Astrocyte of the spinal cord (primary cell): ENCODE measurements at regions not wholly inside any gene's neighbourhood (a gene's known extent, or its start where the extent isn't known, plus 50 kb on each side); places are given as distances from the start of the nearest gene placed in this dataset.

Source experiments
- DNase-seq: peaks from one replicate; pipeline ENCODE4 v3.0.0; 2011; ENCODE audit warnings: low read depth, low spot score
- H3K4me3 ChIP-seq: 2 replicates; pipeline ENCODE4 v1.5.1; 2011; ENCODE audit warnings: low read depth, mild to moderate bottlenecking, low read length, moderate library complexity
- CTCF ChIP-seq: IDR thresholded peaks from 2 replicates; pipeline ENCODE4 v1.5.1; 2012; ENCODE audit warnings: low read depth, mild to moderate bottlenecking, low read length, inconsistent platforms
- in situ Hi-C: cut with HindIII; loops from 2 replicates; pipeline ENCODE4 v1.10.0; 2017; ENCODE audit warnings: low sequenced_read_pairs

DNA sequence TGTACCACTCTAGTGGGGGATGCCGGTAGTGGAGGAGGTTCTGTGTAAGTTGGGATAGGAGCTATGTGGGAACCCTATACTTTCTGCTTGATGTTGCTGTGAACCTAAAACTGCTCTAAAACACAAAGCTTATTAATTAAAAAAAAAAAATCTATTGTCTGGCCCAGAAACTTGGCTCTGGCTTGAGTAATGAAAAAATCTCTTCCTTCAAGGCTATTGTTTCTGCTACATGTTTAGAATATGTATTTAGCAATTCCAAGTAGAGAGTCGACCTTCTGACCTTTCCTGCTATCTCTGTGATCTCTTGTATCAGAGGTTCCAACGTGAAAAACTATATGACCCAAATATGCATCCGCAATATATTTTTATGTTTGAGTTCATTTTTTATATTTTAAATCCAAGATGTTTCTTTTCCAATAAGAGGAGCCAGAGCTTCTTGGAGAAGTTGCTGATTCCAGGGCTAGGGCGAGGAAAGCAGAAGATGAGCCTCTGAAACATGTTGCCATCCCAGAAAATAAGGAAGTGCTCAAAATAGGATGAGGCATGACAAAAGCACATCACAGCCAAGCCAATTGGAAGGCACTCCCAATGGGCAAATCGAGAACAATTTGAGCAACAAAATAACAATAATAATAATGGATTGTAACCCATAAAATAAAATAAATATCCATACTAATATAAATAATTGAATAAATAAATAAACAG, 184.6 kb upstream of the TMEM260 start:
- TF ChIP-seq CTCF, result no peak
- DNase-seq, result no peak
- in situ Hi-C loops, result no loop called here
- H3K4me3 ChIP-seq, result no peak overlapping the region

DNA sequence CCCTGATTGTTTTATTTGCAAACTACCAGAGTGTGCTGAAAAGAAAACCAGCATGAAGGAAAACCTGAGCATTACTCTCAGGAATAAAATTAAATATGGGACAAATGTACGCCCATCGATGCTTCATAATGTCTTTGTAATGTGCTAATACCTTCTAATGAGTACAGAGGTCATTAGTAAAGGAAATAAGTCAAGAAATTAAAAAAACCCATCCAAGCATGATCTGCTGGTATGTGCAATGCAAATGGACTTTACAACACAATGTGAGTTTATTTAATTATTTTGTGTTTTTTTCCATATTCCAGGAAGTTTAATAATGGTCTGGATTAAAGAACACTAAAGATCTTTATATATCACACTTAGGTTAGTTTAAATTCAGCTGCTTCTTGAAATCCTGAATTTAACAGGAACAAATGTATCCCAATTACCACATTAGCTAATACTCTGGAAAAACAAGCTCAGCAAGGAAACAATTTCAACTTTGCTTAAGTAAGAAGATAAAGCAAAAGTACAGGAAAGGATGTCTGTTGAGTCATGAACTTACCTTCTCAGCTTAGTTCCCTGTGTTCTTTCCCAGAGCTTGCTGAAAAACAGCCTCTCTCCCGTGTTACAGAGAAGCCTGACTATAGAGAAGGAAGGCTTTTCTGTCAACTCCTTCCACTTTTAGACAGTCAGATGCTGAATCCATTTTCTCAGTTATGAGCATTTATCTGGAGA, 179.3 kb upstream of the TMEM260 start:
- no peak for DNase-seq
- in situ Hi-C loops, result no loop called here
- no peak for TF ChIP-seq CTCF

GRCh38 chr14:56412468-56413434, 166.8 kb upstream of the TMEM260 start:
- no peak for DNase-seq
- no peak overlapping the region for H3K4me3 ChIP-seq
- in situ Hi-C loops, result no loop called here
- TF ChIP-seq CTCF, result no peak

More for the DNA sequence above, 179.3 kb upstream of the TMEM260 start:
- no peak overlapping the region for H3K4me3 ChIP-seq

DNA sequence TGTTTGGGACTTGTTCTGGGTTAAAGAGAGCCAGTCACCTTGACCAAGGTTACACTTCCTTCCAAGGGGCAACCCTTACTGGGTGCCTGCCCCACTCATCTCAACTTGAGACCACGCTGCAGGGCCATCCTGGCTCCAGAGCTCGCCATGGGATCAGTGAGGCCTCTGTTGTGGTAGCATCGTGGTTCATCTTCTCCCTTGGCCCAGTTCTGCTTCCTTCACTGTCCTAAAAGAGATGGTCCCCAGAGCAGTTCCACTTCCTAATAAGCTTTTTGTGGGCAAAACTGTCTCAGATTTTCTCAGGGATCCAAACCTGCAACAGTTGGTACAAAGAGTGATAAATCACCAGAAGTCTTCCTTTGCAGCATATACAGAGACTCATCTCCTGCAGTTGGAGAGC, 165.9 kb upstream of the TMEM260 start:
- no peak for TF ChIP-seq CTCF
- H3K4me3 ChIP-seq, result no peak overlapping the region
- DNase-seq, result no peak
- in situ Hi-C loops, result no loop called here

DNA sequence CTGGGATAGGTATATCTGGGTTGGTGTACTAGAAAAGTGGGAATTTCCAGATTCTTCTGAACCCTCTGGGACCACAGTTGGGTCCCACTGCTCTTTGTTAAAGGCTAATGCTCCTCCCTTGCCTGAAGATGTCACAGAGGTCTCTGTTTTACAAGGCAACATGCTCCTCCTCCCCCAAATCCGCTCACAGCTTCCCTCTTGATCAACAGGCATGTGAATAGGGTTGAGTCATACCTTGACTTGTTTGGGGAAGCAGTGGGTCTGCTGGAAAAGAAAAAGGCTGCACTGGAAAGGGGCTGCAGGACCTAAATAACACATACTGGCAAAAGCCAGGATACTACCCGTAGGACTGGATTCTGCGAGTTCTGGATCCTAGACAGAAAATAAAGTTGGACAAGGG, 165.4 kb upstream of the TMEM260 start:
- no peak overlapping the region for H3K4me3 ChIP-seq
- in situ Hi-C loops, result no loop called here
- TF ChIP-seq CTCF, result no peak
- no peak for DNase-seq

- no peak for TF ChIP-seq CTCF
- H3K4me3 ChIP-seq, result no peak overlapping the region
- in situ Hi-C loops, result no loop called here
Observed at GRCh38 chr14:56416213-56416612, 163.4 kb upstream of the TMEM260 start.

More at GRCh38 chr14:56416213-56416612, 163.4 kb upstream of the TMEM260 start:
- no peak for DNase-seq
